Glutamatergic neuron (in vitro differentiated cells): ENCODE measurements at regions not wholly inside any gene's neighbourhood (a gene's known extent, or its start where the extent isn't known, plus 50 kb on each side); places are given as distances from the start of the nearest gene placed in this dataset.

Source experiments
- DNase-seq: peaks from one replicate; pipeline ENCODE4 v3.0.0; 2022
- H3K27ac Mint-ChIP-seq: one replicate; pipeline ENCODE4 v1.8.0; 2020; ENCODE audit warnings: mild to moderate bottlenecking, mixed read lengths, inconsistent platforms; ENCODE audit not compliant: unreplicated experiment
- H3K27me3 Mint-ChIP-seq: one replicate; pipeline ENCODE4 v1.8.0; 2020; ENCODE audit warnings: mild to moderate bottlenecking, moderate library complexity, mixed read lengths, inconsistent platforms; ENCODE audit not compliant: unreplicated experiment
- H3K36me3 Mint-ChIP-seq: one replicate; pipeline ENCODE4 v1.8.0; 2020; ENCODE audit warnings: mild to moderate bottlenecking, mixed read lengths, inconsistent platforms; ENCODE audit not compliant: unreplicated experiment
- H3K4me1 Mint-ChIP-seq: one replicate; pipeline ENCODE4 v1.8.0; 2020; ENCODE audit warnings: mild to moderate bottlenecking, low read depth, mixed read lengths, inconsistent platforms; ENCODE audit not compliant: unreplicated experiment
- H3K4me3 Mint-ChIP-seq: one replicate; pipeline ENCODE4 v1.8.0; 2020; ENCODE audit warnings: mild to moderate bottlenecking, mixed read lengths, inconsistent platforms; ENCODE audit not compliant: unreplicated experiment
- H3K9me3 Mint-ChIP-seq: one replicate; pipeline ENCODE4 v1.8.0; 2020; ENCODE audit warnings: mild to moderate bottlenecking, moderate library complexity, mixed read lengths, inconsistent platforms; ENCODE audit not compliant: unreplicated experiment
- CTCF ChIP-seq: fragments of 200-600 bp; sonication (generic); IDR thresholded peaks from one replicate; pipeline ENCODE4 v1.5.0; 2021; ENCODE audit not compliant: partially characterized antibody, unreplicated experiment

GRCh38 chr13:32964987-32965386 is 51.2 kb upstream of the KL start:
- H3K4me3 Mint-ChIP-seq: no peak overlapping the region
- H3K27ac Mint-ChIP-seq: no peak overlapping the region
- H3K27me3 Mint-ChIP-seq: peaks cover 2% of the 10 kb centered on the region
- DNase-seq: no peak
- no peak for TF ChIP-seq CTCF
- H3K36me3 Mint-ChIP-seq: no peaks in the 10 kb centered on the region
- peaks cover 6% of the 10 kb centered on the region for H3K4me1 Mint-ChIP-seq
- H3K9me3 Mint-ChIP-seq: peaks cover 2% of the 10 kb centered on the region
